HG02885 (cell line): ENCODE measurements at regions not wholly inside any gene's neighbourhood (a gene's known extent, or its start where the extent isn't known, plus 50 kb on each side); places are given as distances from the start of the nearest gene placed in this dataset.

ENCODE experiments used
- ATAC-seq: cut with Tn5 transposase; IDR thresholded peaks from one replicate; pipeline ENCODE4 v1.9.1; 2021; ENCODE audit warnings: mild to moderate bottlenecking; ENCODE audit not compliant: unreplicated experiment, poor library complexity

- no peak for ATAC-seq
These were observed 189.0 kb upstream of the FRMPD4 start for GRCh38 chrX:11949291-11949690.

- no peak for ATAC-seq
These were observed 186.0 kb upstream of the FRMPD4 start for GRCh38 chrX:11952176-11952720.

- no peak for ATAC-seq
These were observed 184.7 kb upstream of the FRMPD4 start for GRCh38 chrX:11953615-11954014.

- no peak for ATAC-seq
These were observed 184.1 kb upstream of the FRMPD4 start for GRCh38 chrX:11954176-11954575.

GRCh38 chrX:11960031-11960430 lies 178.2 kb upstream of the FRMPD4 start:
- no peak for ATAC-seq

GRCh38 chrX:11965436-11965835 lies 172.8 kb upstream of the FRMPD4 start:
- no peak for ATAC-seq

GRCh38 chrX:11967986-11968869 lies 170.0 kb upstream of the FRMPD4 start:
- no peak for ATAC-seq

GRCh38 chrX:11968991-11969390 lies 169.3 kb upstream of the FRMPD4 start:
- no peak for ATAC-seq

GRCh38 chrX:11970578-11971359 lies 167.5 kb upstream of the FRMPD4 start:
- ATAC-seq = no peak

GRCh38 chrX:11976663-11977062 lies 161.6 kb upstream of the FRMPD4 start:
- no peak for ATAC-seq

- no peak for ATAC-seq
These were observed 146.0 kb upstream of the FRMPD4 start for GRCh38 chrX:11992271-11992670.

- no peak for ATAC-seq
These were observed 143.1 kb upstream of the FRMPD4 start for GRCh38 chrX:11995146-11995545.

GRCh38 chrX:11996810-11997209 lies 141.5 kb upstream of the FRMPD4 start:
- ATAC-seq = no peak

GRCh38 chrX:11998944-11999343 lies 139.3 kb upstream of the FRMPD4 start:
- no peak for ATAC-seq

GRCh38 chrX:12002876-12003275 lies 135.4 kb upstream of the FRMPD4 start:
- ATAC-seq = no peak

- no peak for ATAC-seq
These were observed 130.4 kb upstream of the FRMPD4 start for GRCh38 chrX:12007881-12008280.

GRCh38 chrX:12010436-12010835 lies 127.8 kb upstream of the FRMPD4 start:
- ATAC-seq = no peak

- ATAC-seq = no peak
These were observed 127.2 kb upstream of the FRMPD4 start for GRCh38 chrX:12011075-12011474.

- no peak for ATAC-seq
These were observed 125.1 kb upstream of the FRMPD4 start for GRCh38 chrX:12013211-12013618.

GRCh38 chrX:12021698-12022097 lies 116.6 kb upstream of the FRMPD4 start:
- no peak for ATAC-seq

- ATAC-seq = no peak
These were observed 111.8 kb upstream of the FRMPD4 start for GRCh38 chrX:12026481-12026880.
